HG03558 (cell line): ENCODE measurements at regions not wholly inside any gene's neighbourhood (a gene's known extent, or its start where the extent isn't known, plus 50 kb on each side); places are given as distances from the start of the nearest gene placed in this dataset.
"Not testable (repeated sequence)": the region's sequence is repeated elsewhere in the genome, so short reads cannot be mapped to it uniquely, and the experiment has no call there.

ENCODE experiments used
- ATAC-seq: cut with Tn5 transposase; IDR thresholded peaks from one replicate; pipeline ENCODE4 v1.9.1; 2021; ENCODE audit warnings: moderate number of reproducible peaks; ENCODE audit not compliant: unreplicated experiment; ENCODE audit errors: extremely low read depth

- no peak for ATAC-seq
These were observed 817.2 kb upstream of the CADM2 start for GRCh38 chr3:84141571-84141970.

- no peak for ATAC-seq
These were observed 793.5 kb upstream of the CADM2 start for GRCh38 chr3:84165328-84165727.

GRCh38 chr3:84175449-84175848 is 783.3 kb upstream of the CADM2 start:
- ATAC-seq: no peak

GRCh38 chr3:84184937-84185336 is 773.9 kb upstream of the CADM2 start:
- ATAC-seq: no peak

GRCh38 chr3:84194029-84194428 is 764.8 kb upstream of the CADM2 start:
- no peak for ATAC-seq

GRCh38 chr3:84209474-84209873 is 749.3 kb upstream of the CADM2 start:
- ATAC-seq: no peak

- ATAC-seq: no peak
These were observed 735.3 kb upstream of the CADM2 start for GRCh38 chr3:84223512-84223911.

- ATAC-seq: no peak
These were observed 734.5 kb upstream of the CADM2 start for GRCh38 chr3:84224262-84224661.

GRCh38 chr3:84236261-84236660 is 722.5 kb upstream of the CADM2 start:
- ATAC-seq: no peak

- ATAC-seq: no peak
These were observed 713.0 kb upstream of the CADM2 start for GRCh38 chr3:84245789-84246188.

- ATAC-seq: no peak
These were observed 698.2 kb upstream of the CADM2 start for GRCh38 chr3:84260596-84260995.

- ATAC-seq: no peak
These were observed 693.0 kb upstream of the CADM2 start for GRCh38 chr3:84265768-84266167.

GRCh38 chr3:84275532-84275931 is 683.3 kb upstream of the CADM2 start:
- no peak for ATAC-seq

GRCh38 chr3:84277562-84278224 is 681.1 kb upstream of the CADM2 start:
- no peak for ATAC-seq

GRCh38 chr3:84292128-84292527 is 666.7 kb upstream of the CADM2 start:
- ATAC-seq: no peak

GRCh38 chr3:84299329-84299728 is 659.5 kb upstream of the CADM2 start:
- no peak for ATAC-seq

GRCh38 chr3:84304214-84304613 is 654.6 kb upstream of the CADM2 start:
- ATAC-seq: no peak

GRCh38 chr3:84307339-84307738 is 651.5 kb upstream of the CADM2 start:
- no peak for ATAC-seq

GRCh38 chr3:84308379-84308778 is 650.4 kb upstream of the CADM2 start:
- ATAC-seq: no peak

- ATAC-seq: no peak
These were observed 640.4 kb upstream of the CADM2 start for GRCh38 chr3:84318273-84318809.

- not testable (repeated sequence) for ATAC-seq
These were observed 593.1 kb upstream of the CADM2 start for GRCh38 chr3:84365563-84366278.
